Smooth muscle cell (in vitro differentiated cells): ENCODE measurements at regions not wholly inside any gene's neighbourhood (a gene's known extent, or its start where the extent isn't known, plus 50 kb on each side); places are given as distances from the start of the nearest gene placed in this dataset.

Source experiments
- DNase-seq: peaks from one replicate; lab custom pipeline; 2025; ENCODE audit not compliant: unreplicated experiment; lab: John Stamatoyannopoulos, UW
- H2AFZ ChIP-seq: fragments of 200-600 bp; sonication (generic); 2 replicates; pipeline ENCODE4 v1.6.0; 2016; ENCODE audit warnings: antibody characterized with exemption, low read depth, mild to moderate bottlenecking
- H3F3A ChIP-seq: fragments of 200-600 bp; sonication (generic); 2 replicates; pipeline ENCODE4 v1.6.0; 2017; ENCODE audit warnings: antibody characterized with exemption, low read depth
- H3K27ac ChIP-seq: fragments of 200-600 bp; sonication (generic); 2 replicates; pipeline ENCODE4 v1.5.1; 2016; ENCODE audit warnings: low read depth, mild to moderate bottlenecking
- H3K27me3 ChIP-seq: fragments of 200-600 bp; sonication (generic); 2 replicates; pipeline ENCODE4 v1.6.1; 2016; ENCODE audit warnings: low read depth, mild to moderate bottlenecking
- H3K36me3 ChIP-seq: fragments of 200-600 bp; sonication (generic); 2 replicates; pipeline ENCODE4 v1.5.1; 2016; ENCODE audit warnings: low read depth
- H3K4me1 ChIP-seq: fragments of 200-600 bp; sonication (generic); 2 replicates; pipeline ENCODE4 v1.5.1; 2016; ENCODE audit warnings: low read depth
- H3K4me2 ChIP-seq: fragments of 200-600 bp; sonication (generic); 2 replicates; pipeline ENCODE4 v1.6.0; 2016; ENCODE audit warnings: mild to moderate bottlenecking
- H3K4me3 ChIP-seq: fragments of 200-600 bp; sonication (generic); 2 replicates; pipeline ENCODE4 v1.5.1; 2016; ENCODE audit warnings: mild to moderate bottlenecking
- H3K79me2 ChIP-seq: fragments of 200-600 bp; sonication (generic); 2 replicates; pipeline ENCODE4 v1.6.0; 2016; ENCODE audit warnings: low read depth, mild to moderate bottlenecking
- H3K9ac ChIP-seq: fragments of 200-600 bp; sonication (generic); 2 replicates; pipeline ENCODE4 v1.6.0; 2016; ENCODE audit warnings: low read depth
- H3K9me3 ChIP-seq: fragments of 200-600 bp; sonication (generic); replicated peaks from 2 replicates; pipeline ENCODE4 v1.5.1; 2016; ENCODE audit warnings: low read depth
- H4K20me1 ChIP-seq: fragments of 200-600 bp; sonication (generic); 2 replicates; pipeline ENCODE4 v1.6.0; 2016; ENCODE audit warnings: low read depth
- CTCF ChIP-seq: fragments of 200-600 bp; sonication (generic); IDR thresholded peaks from 2 replicates; pipeline ENCODE4 v1.5.1; 2017; ENCODE audit warnings: borderline replicate concordance, mild to moderate bottlenecking, antibody characterized with exemption; ENCODE audit not compliant: insufficient read depth, poor library complexity, severe bottlenecking
- WGBS: methylation state at CpG from one replicate; pipeline ENCODE4 v1.1.7; 2016; ENCODE audit warnings: low lambda C conversion rate; 5-methylcytosine and 5-hydroxymethylcytosine counted together

GRCh38 chr1:81717230-81717629 lies 83.5 kb upstream of the ADGRL2 start:
- H3K79me2 ChIP-seq: peaks cover 11% of the 10 kb centered on the region
- H3F3A ChIP-seq: no peaks in the 10 kb centered on the region
- no peak for TF ChIP-seq CTCF
- no peak overlapping the region for H3K27ac ChIP-seq
- no peaks in the 10 kb centered on the region for H4K20me1 ChIP-seq
- H3K4me3 ChIP-seq: no peak overlapping the region
- peaks cover 10% of the 10 kb centered on the region for H3K4me1 ChIP-seq
- 100% methylated on average over 1 of the region's 1 CpG for whole genome bisulfite sequencing
- H3K4me2 ChIP-seq: no peak overlapping the region
- no peak overlapping the region for H2AFZ ChIP-seq
- no peaks in the 10 kb centered on the region for H3K9me3 ChIP-seq
- no peaks in the 10 kb centered on the region for H3K36me3 ChIP-seq
- no peaks in the 10 kb centered on the region for H3K27me3 ChIP-seq
- DNase-seq: no peak
- no peak overlapping the region for H3K9ac ChIP-seq

GRCh38 chr1:81715391-81715790 lies 85.3 kb upstream of the ADGRL2 start:
- TF ChIP-seq CTCF: no peak
- peaks cover 10% of the 10 kb centered on the region for H3K4me1 ChIP-seq
- H3F3A ChIP-seq: no peaks in the 10 kb centered on the region
- no peaks in the 10 kb centered on the region for H3K36me3 ChIP-seq
- H3K79me2 ChIP-seq: peaks cover 11% of the 10 kb centered on the region
- H3K9me3 ChIP-seq: no peaks in the 10 kb centered on the region
- no peaks in the 10 kb centered on the region for H3K27me3 ChIP-seq
- no peak overlapping the region for H3K9ac ChIP-seq
- DNase-seq: no peak
- H3K4me2 ChIP-seq: no peak overlapping the region
- H3K4me3 ChIP-seq: no peak overlapping the region
- no peak overlapping the region for H2AFZ ChIP-seq
- 89% methylated on average over 3 of the region's 3 CpGs for WGBS
- H4K20me1 ChIP-seq: no peaks in the 10 kb centered on the region
- H3K27ac ChIP-seq: no peak overlapping the region

GRCh38 chr1:81714636-81715035 lies 86.1 kb upstream of the ADGRL2 start:
- DNase-seq: no peak
- Histone ChIP-seq H3K4me1 (peaks cover 5% of the 10 kb centered on the region), H3K27ac (no peak overlapping the region), H2AFZ (no peak overlapping the region), H3F3A (no peaks in the 10 kb centered on the region), H3K4me2 (no peak overlapping the region), H3K36me3 (no peaks in the 10 kb centered on the region), H3K9me3 (no peaks in the 10 kb centered on the region), H3K79me2 (peaks cover 16% of the 10 kb centered on the region), H3K27me3 (no peaks in the 10 kb centered on the region), H3K9ac (no peak overlapping the region), H3K4me3 (no peak overlapping the region), H4K20me1 (no peaks in the 10 kb centered on the region)
- no peak for TF ChIP-seq CTCF

- H3K9ac ChIP-seq: no peak overlapping the region
- H3K36me3 ChIP-seq: no peaks in the 10 kb centered on the region
- WGBS: 97% methylated on average over 3 of the region's 3 CpGs
- TF ChIP-seq CTCF: no peak
- no peaks in the 10 kb centered on the region for H4K20me1 ChIP-seq
- no peaks in the 10 kb centered on the region for H3K27me3 ChIP-seq
- H2AFZ ChIP-seq: no peak overlapping the region
- no peak for DNase-seq
- H3K79me2 ChIP-seq: peaks cover 15% of the 10 kb centered on the region
- peaks cover under 1% of the 10 kb centered on the region for H3K4me1 ChIP-seq
- no peaks in the 10 kb centered on the region for H3K9me3 ChIP-seq
- H3K4me3 ChIP-seq: no peak overlapping the region
- no peak overlapping the region for H3K4me2 ChIP-seq
- peaks cover 7% of the 10 kb centered on the region for H3F3A ChIP-seq
- no peak overlapping the region for H3K27ac ChIP-seq
Observed at GRCh38 chr1:81712425-81712824, 88.3 kb upstream of the ADGRL2 start.
